Activated CD4-positive, CD25-positive, alpha-beta regulatory T cell treated with anti-CD3 and anti-CD28 coated beads, Interleukin-2, amount 50 U/mL, for 16 hours (primary cell): ENCODE measurements at regions not wholly inside any gene's neighbourhood (a gene's known extent, or its start where the extent isn't known, plus 50 kb on each side); places are given as distances from the start of the nearest gene placed in this dataset.
"Not testable (repeated sequence)": the region's sequence is repeated elsewhere in the genome, so short reads cannot be mapped to it uniquely, and the experiment has no call there.

Experiments used
- DNase-seq: peaks from one replicate; pipeline ENCODE4 v3.0.0-alpha.2; 2020; ENCODE audit warnings: low read depth, low spot score

GRCh38 chr20:53856300-53857295, 213.8 kb downstream of the BCAS1 start:
- DNase-seq, result no peak

- DNase-seq, result no peak
Observed at GRCh38 chr20:53855733-53856132, 214.7 kb downstream of the BCAS1 start.

GRCh38 chr20:53854609-53854926, 215.8 kb downstream of the BCAS1 start:
- DNase-seq, result not testable (repeated sequence)

GRCh38 chr20:53853111-53853713, 217.2 kb downstream of the BCAS1 start:
- DNase-seq, result no peak

GRCh38 chr20:53852691-53853090, 217.7 kb downstream of the BCAS1 start:
- no peak for DNase-seq

- DNase-seq, result no peak
Observed at GRCh38 chr20:53852014-53852413, 218.4 kb downstream of the BCAS1 start.

- DNase-seq, result no peak
Observed at GRCh38 chr20:53850319-53850718, 220.1 kb downstream of the BCAS1 start.

GRCh38 chr20:53849471-53850059, 220.8 kb downstream of the BCAS1 start:
- no peak for DNase-seq

- no peak for DNase-seq
Observed at GRCh38 chr20:53848304-53848703, 222.1 kb downstream of the BCAS1 start.

- DNase-seq, result no peak
Observed at GRCh38 chr20:53847837-53848170, 222.6 kb downstream of the BCAS1 start.

GRCh38 chr20:53847139-53847836, 223.1 kb downstream of the BCAS1 start:
- no peak for DNase-seq

GRCh38 chr20:53846640-53847039, 223.8 kb downstream of the BCAS1 start:
- DNase-seq, result no peak

GRCh38 chr20:53845980-53846379, 224.4 kb downstream of the BCAS1 start:
- no peak for DNase-seq

- no peak for DNase-seq
Observed at GRCh38 chr20:53844259-53844658, 226.1 kb downstream of the BCAS1 start.

GRCh38 chr20:53843645-53844044, 226.7 kb downstream of the BCAS1 start:
- DNase-seq, result no peak

GRCh38 chr20:53842301-53843099, 227.9 kb downstream of the BCAS1 start:
- no peak for DNase-seq

- DNase-seq, result no peak
Observed at GRCh38 chr20:53841741-53842140, 228.7 kb downstream of the BCAS1 start.

- no peak for DNase-seq
Observed at GRCh38 chr20:53840532-53840931, 229.9 kb downstream of the BCAS1 start.

GRCh38 chr20:53839423-53840176, 230.8 kb downstream of the BCAS1 start:
- DNase-seq, result peak; percentile 4

- DNase-seq, result no peak
Observed at GRCh38 chr20:53838311-53838868, 232.0 kb downstream of the BCAS1 start.
